MM.1S (cell line): ENCODE measurements at regions not wholly inside any gene's neighbourhood (a gene's known extent, or its start where the extent isn't known, plus 50 kb on each side); places are given as distances from the start of the nearest gene placed in this dataset.

Source experiments
- DNase-seq: peaks from one replicate; pipeline ENCODE4 v3.0.0-alpha.2; 2015
- H2AFZ ChIP-seq: fragments of 300-600 bp; sonication (generic); 2 replicates; pipeline ENCODE4 v1.6.0; 2016; ENCODE audit warnings: antibody characterized with exemption, low read length
- H3F3A ChIP-seq: fragments of 300-600 bp; sonication (generic); 2 replicates; pipeline ENCODE4 v1.6.1; 2016; ENCODE audit warnings: mild to moderate bottlenecking, antibody characterized with exemption, low read length, moderate library complexity, mixed read lengths; ENCODE audit not compliant: insufficient read depth
- H3K27ac ChIP-seq: fragments of 300-600 bp; sonication (generic); 2 replicates; pipeline ENCODE4 v1.5.1; 2016; ENCODE audit warnings: mild to moderate bottlenecking, low read length
- H3K27me3 ChIP-seq: fragments of 300-600 bp; sonication (generic); replicated peaks from 2 replicates; pipeline ENCODE4 v1.6.0; 2016; ENCODE audit warnings: low read length; ENCODE audit not compliant: insufficient read depth
- H3K36me3 ChIP-seq: fragments of 300-600 bp; sonication (generic); replicated peaks from 2 replicates; pipeline ENCODE4 v1.6.1; 2016; ENCODE audit warnings: mild to moderate bottlenecking, low read length, mixed read lengths; ENCODE audit not compliant: insufficient read depth
- H3K4me1 ChIP-seq: fragments of 300-600 bp; sonication (generic); 2 replicates; pipeline ENCODE4 v1.6.1; 2016; ENCODE audit warnings: low read length, mixed read lengths
- H3K4me2 ChIP-seq: fragments of 300-600 bp; sonication (generic); 2 replicates; pipeline ENCODE4 v1.6.0; 2016; ENCODE audit warnings: low read depth, low read length
- H3K4me3 ChIP-seq: fragments of 300-600 bp; sonication (generic); 2 replicates; pipeline ENCODE4 v1.5.1; 2016; ENCODE audit warnings: low read length, mixed read lengths
- H3K79me2 ChIP-seq: fragments of 300-600 bp; sonication (generic); 2 replicates; pipeline ENCODE4 v1.6.1; 2016; ENCODE audit warnings: mixed run types, low read length, mixed read lengths
- H3K9ac ChIP-seq: fragments of 300-600 bp; sonication (generic); 2 replicates; pipeline ENCODE4 v1.6.1; 2016; ENCODE audit warnings: low read length, mixed read lengths
- H3K9me2 ChIP-seq: fragments of 300-600 bp; sonication (generic); replicated peaks from 2 replicates; pipeline ENCODE4 v1.6.1; 2016; ENCODE audit warnings: mild to moderate bottlenecking, low read length, mixed read lengths; ENCODE audit not compliant: insufficient read depth
- H3K9me3 ChIP-seq: fragments of 300-600 bp; sonication (generic); replicated peaks from 2 replicates; pipeline ENCODE4 v1.6.1; 2016; ENCODE audit warnings: mild to moderate bottlenecking, low read length, mixed read lengths; ENCODE audit not compliant: insufficient read depth
- H4K20me1 ChIP-seq: fragments of 300-600 bp; sonication (generic); 2 replicates; pipeline ENCODE4 v1.6.1; 2016; ENCODE audit warnings: mild to moderate bottlenecking, low read length, moderate library complexity, mixed read lengths; ENCODE audit not compliant: insufficient read depth
- CTCF ChIP-seq: fragments of 300-600 bp; sonication (generic); IDR thresholded peaks from 2 replicates; pipeline ENCODE4 v1.5.1; 2016; ENCODE audit warnings: antibody characterized with exemption, low read length, mixed read lengths
- EZH2 ChIP-seq: fragments of 300-600 bp; sonication (generic); optimal IDR thresholded peaks from 2 replicates; pipeline ENCODE3; 2017; ENCODE audit warnings: low read depth, mild to moderate bottlenecking, antibody characterized with exemption, low read length, mixed read lengths
- EZH2phosphoT487 ChIP-seq: fragments of 300-600 bp; sonication (generic); IDR thresholded peaks from 2 replicates; pipeline ENCODE4 v1.6.1; 2018; ENCODE audit warnings: antibody characterized with exemption, low read length

GRCh38 chr1:193525411-193525810 lies 339.0 kb upstream of the B3GALT2 start:
- Histone ChIP-seq H3K4me3 (no peak overlapping the region), H3K27me3 (no peaks in the 10 kb centered on the region), H3K9ac (no peak overlapping the region), H3K9me2 (no peaks in the 10 kb centered on the region), H3K79me2 (no peaks in the 10 kb centered on the region), H3K4me1 (peaks cover 5% of the 10 kb centered on the region; the same call in 1 of the 2 replicates), H3K27ac (no peak overlapping the region), H3F3A (0 out of 2 replicates have a peak, but pooled peaks cover 2% of the 10 kb centered on the region), H3K9me3 (no peaks in the 10 kb centered on the region), H3K36me3 (no peaks in the 10 kb centered on the region), H2AFZ (peak overlapping the region; percentile 28; the same call in 1 of the 2 replicates), H3K4me2 (peak overlapping the region; percentile 37), H4K20me1 (no peaks in the 10 kb centered on the region)
- DNase-seq, result no peak
- TF ChIP-seq EZH2 (no peak), CTCF (no peak), EZH2phosphoT487 (no peak)

- no peak for DNase-seq
- Histone ChIP-seq H4K20me1 (no peaks in the 10 kb centered on the region), H2AFZ (no peak overlapping the region), H3K9me3 (no peaks in the 10 kb centered on the region), H3K4me1 (peaks cover 5% of the 10 kb centered on the region; the same call in 1 of the 2 replicates), H3K27ac (no peak overlapping the region), H3K4me3 (no peak overlapping the region), H3K9ac (no peak overlapping the region), H3K4me2 (no peak overlapping the region), H3K36me3 (no peaks in the 10 kb centered on the region), H3K27me3 (no peaks in the 10 kb centered on the region), H3K9me2 (no peaks in the 10 kb centered on the region), H3K79me2 (no peaks in the 10 kb centered on the region), H3F3A (0 out of 2 replicates have a peak, but pooled peaks cover 2% of the 10 kb centered on the region)
- no peak for TF ChIP-seq EZH2
- TF ChIP-seq EZH2phosphoT487, result no peak
- no peak for TF ChIP-seq CTCF
These were observed 338.2 kb upstream of the B3GALT2 start for GRCh38 chr1:193524616-193525015.

GRCh38 chr1:193524021-193524420 lies 337.6 kb upstream of the B3GALT2 start:
- H3K4me1 ChIP-seq, result peaks cover 5% of the 10 kb centered on the region; the same call in 1 of the 2 replicates
- H3K9me3 ChIP-seq, result no peaks in the 10 kb centered on the region
- no peak overlapping the region for H3K9ac ChIP-seq
- no peak overlapping the region for H3K4me2 ChIP-seq
- H3K36me3 ChIP-seq, result no peaks in the 10 kb centered on the region
- no peaks in the 10 kb centered on the region for H3K27me3 ChIP-seq
- TF ChIP-seq EZH2phosphoT487 (no peak), CTCF (no peak), EZH2 (no peak)
- no peaks in the 10 kb centered on the region for H3K79me2 ChIP-seq
- no peak overlapping the region for H3K27ac ChIP-seq
- 0 out of 2 replicates have a peak, but pooled peaks cover 2% of the 10 kb centered on the region for H3F3A ChIP-seq
- no peak for DNase-seq
- no peaks in the 10 kb centered on the region for H4K20me1 ChIP-seq
- H2AFZ ChIP-seq, result no peak overlapping the region
- no peaks in the 10 kb centered on the region for H3K9me2 ChIP-seq
- H3K4me3 ChIP-seq, result no peak overlapping the region
